ENCODE measurements at regions not wholly inside any gene's neighbourhood (a gene's known extent, or its start where the extent isn't known, plus 50 kb on each side); places are given as distances from the start of the nearest gene placed in this dataset.

DNA sequence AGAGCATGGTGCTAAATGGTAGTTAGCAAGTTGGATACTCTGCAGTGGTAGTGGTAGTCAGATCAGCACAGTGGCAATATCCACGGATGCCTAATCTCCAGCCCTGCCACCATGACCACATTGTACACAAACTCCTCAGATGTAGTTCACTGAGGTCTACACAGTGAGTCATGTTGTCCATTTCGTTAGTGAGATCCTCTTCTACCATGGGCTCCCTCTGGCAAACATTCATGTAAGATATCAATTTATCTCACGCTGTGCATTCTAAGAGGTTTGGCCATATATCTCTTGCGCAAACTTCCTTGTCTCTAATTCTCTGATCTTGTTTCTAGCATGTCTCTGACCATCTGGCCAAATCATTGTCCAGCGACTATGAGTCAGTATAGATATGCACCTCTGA is 58.2 kb downstream of the POLR1D start:
- Histone ChIP-seq H3K27ac (ENCODE audit: low read depth) (no peak overlapping the region), H3K36me3 (ENCODE audit: insufficient read depth) (no peaks in the 10 kb centered on the region), H3K4me2 (no peak overlapping the region), H3K4me3 (no peak overlapping the region), H3F3A (replicated peaks; ENCODE audit: low read depth) (no peaks in the 10 kb centered on the region), H3K9me2 (ENCODE audit: insufficient read depth) (0 out of 2 replicates have a peak, but pooled peaks cover 12% of the 10 kb centered on the region), H3K79me2 (replicated peaks; ENCODE audit: insufficient read depth) (no peaks in the 10 kb centered on the region), H2AFZ (no peak overlapping the region), H3K4me1 (ENCODE audit: insufficient read depth) (0 out of 2 replicates have a peak, but pooled peaks cover 4% of the 10 kb centered on the region), H4K20me1 (replicated peaks; ENCODE audit: insufficient read depth) (no peaks in the 10 kb centered on the region; the same call in 1 of the 2 replicates), H3K27me3 (ENCODE audit: insufficient read depth) (0 out of 2 replicates have a peak, but pooled peaks cover 3% of the 10 kb centered on the region)
- TF ChIP-seq EZH2phosphoT487 (IDR thresholded peaks at IDR 0.05; ENCODE audit: unreplicated experiment) = no peak
- TF ChIP-seq POLR2AphosphoS5 (IDR thresholded peaks at IDR 0.05; ENCODE audit: low read depth) = no peak
- no peak for TF ChIP-seq ZNF331 (CRISPR knock-in tag; IDR thresholded peaks at IDR 0.05; ENCODE audit: low read depth)
- TF ChIP-seq, protein P1, sequence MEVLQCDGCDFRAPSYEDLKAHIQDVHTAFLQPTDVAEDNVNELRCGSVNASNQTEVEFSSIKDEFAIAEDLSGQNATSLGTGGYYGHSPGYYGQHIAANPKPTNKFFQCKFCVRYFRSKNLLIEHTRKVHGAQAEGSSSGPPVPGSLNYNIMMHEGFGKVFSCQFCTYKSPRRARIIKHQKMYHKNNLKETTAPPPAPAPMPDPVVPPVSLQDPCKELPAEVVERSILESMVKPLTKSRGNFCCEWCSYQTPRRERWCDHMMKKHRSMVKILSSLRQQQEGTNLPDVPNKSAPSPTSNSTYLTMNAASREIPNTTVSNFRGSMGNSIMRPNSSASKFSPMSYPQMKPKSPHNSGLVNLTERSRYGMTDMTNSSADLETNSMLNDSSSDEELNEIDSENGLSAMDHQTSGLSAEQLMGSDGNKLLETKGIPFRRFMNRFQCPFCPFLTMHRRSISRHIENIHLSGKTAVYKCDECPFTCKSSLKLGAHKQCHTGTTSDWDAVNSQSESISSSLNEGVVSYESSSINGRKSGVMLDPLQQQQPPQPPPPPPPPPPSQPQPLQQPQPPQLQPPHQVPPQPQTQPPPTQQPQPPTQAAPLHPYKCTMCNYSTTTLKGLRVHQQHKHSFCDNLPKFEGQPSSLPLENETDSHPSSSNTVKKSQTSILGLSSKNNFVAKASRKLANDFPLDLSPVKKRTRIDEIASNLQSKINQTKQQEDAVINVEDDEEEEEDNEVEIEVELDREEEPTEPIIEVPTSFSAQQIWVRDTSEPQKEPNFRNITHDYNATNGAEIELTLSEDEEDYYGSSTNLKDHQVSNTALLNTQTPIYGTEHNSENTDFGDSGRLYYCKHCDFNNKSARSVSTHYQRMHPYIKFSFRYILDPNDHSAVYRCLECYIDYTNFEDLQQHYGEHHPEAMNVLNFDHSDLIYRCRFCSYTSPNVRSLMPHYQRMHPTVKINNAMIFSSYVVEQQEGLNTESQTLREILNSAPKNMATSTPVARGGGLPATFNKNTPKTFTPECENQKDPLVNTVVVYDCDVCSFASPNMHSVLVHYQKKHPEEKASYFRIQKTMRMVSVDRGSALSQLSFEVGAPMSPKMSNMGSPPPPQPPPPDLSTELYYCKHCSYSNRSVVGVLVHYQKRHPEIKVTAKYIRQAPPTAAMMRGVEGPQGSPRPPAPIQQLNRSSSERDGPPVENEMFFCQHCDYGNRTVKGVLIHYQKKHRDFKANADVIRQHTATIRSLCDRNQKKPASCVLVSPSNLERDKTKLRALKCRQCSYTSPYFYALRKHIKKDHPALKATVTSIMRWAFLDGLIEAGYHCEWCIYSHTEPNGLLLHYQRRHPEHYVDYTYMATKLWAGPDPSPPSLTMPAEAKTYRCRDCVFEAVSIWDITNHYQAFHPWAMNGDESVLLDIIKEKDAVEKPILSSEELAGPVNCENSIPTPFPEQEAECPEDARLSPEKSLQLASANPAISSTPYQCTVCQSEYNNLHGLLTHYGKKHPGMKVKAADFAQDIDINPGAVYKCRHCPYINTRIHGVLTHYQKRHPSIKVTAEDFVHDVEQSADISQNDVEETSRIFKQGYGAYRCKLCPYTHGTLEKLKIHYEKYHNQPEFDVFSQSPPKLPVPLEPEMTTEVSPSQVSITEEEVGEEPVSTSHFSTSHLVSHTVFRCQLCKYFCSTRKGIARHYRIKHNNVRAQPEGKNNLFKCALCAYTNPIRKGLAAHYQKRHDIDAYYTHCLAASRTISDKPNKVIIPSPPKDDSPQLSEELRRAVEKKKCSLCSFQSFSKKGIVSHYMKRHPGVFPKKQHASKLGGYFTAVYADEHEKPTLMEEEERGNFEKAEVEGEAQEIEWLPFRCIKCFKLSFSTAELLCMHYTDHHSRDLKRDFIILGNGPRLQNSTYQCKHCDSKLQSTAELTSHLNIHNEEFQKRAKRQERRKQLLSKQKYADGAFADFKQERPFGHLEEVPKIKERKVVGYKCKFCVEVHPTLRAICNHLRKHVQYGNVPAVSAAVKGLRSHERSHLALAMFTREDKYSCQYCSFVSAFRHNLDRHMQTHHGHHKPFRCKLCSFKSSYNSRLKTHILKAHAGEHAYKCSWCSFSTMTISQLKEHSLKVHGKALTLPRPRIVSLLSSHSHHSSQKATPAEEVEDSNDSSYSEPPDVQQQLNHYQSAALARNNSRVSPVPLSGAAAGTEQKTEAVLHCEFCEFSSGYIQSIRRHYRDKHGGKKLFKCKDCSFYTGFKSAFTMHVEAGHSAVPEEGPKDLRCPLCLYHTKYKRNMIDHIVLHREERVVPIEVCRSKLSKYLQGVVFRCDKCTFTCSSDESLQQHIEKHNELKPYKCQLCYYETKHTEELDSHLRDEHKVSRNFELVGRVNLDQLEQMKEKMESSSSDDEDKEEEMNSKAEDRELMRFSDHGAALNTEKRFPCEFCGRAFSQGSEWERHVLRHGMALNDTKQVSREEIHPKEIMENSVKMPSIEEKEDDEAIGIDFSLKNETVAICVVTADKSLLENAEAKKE (CRISPR knock-in tag; IDR thresholded peaks at IDR 0.05) = no peak
- TF ChIP-seq NANOG (IDR thresholded peaks at IDR 0.05; ENCODE audit: borderline replicate concordance) = no peak
- TF ChIP-seq CREB1 (CRISPR knock-in tag; IDR thresholded peaks at IDR 0.05; ENCODE audit: low read depth) = no peak
- TF ChIP-seq EZH2 (IDR thresholded peaks at IDR 0.05; ENCODE audit: low read depth, unreplicated experiment) = no peak
- no peak for TF ChIP-seq ZNF114 (CRISPR knock-in tag; IDR thresholded peaks at IDR 0.05)
- TF ChIP-seq, protein P2, sequence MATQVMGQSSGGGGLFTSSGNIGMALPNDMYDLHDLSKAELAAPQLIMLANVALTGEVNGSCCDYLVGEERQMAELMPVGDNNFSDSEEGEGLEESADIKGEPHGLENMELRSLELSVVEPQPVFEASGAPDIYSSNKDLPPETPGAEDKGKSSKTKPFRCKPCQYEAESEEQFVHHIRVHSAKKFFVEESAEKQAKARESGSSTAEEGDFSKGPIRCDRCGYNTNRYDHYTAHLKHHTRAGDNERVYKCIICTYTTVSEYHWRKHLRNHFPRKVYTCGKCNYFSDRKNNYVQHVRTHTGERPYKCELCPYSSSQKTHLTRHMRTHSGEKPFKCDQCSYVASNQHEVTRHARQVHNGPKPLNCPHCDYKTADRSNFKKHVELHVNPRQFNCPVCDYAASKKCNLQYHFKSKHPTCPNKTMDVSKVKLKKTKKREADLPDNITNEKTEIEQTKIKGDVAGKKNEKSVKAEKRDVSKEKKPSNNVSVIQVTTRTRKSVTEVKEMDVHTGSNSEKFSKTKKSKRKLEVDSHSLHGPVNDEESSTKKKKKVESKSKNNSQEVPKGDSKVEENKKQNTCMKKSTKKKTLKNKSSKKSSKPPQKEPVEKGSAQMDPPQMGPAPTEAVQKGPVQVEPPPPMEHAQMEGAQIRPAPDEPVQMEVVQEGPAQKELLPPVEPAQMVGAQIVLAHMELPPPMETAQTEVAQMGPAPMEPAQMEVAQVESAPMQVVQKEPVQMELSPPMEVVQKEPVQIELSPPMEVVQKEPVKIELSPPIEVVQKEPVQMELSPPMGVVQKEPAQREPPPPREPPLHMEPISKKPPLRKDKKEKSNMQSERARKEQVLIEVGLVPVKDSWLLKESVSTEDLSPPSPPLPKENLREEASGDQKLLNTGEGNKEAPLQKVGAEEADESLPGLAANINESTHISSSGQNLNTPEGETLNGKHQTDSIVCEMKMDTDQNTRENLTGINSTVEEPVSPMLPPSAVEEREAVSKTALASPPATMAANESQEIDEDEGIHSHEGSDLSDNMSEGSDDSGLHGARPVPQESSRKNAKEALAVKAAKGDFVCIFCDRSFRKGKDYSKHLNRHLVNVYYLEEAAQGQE (IDR thresholded peaks at IDR 0.05; ENCODE audit: unreplicated experiment) = no peak
- TF ChIP-seq, protein P3, sequence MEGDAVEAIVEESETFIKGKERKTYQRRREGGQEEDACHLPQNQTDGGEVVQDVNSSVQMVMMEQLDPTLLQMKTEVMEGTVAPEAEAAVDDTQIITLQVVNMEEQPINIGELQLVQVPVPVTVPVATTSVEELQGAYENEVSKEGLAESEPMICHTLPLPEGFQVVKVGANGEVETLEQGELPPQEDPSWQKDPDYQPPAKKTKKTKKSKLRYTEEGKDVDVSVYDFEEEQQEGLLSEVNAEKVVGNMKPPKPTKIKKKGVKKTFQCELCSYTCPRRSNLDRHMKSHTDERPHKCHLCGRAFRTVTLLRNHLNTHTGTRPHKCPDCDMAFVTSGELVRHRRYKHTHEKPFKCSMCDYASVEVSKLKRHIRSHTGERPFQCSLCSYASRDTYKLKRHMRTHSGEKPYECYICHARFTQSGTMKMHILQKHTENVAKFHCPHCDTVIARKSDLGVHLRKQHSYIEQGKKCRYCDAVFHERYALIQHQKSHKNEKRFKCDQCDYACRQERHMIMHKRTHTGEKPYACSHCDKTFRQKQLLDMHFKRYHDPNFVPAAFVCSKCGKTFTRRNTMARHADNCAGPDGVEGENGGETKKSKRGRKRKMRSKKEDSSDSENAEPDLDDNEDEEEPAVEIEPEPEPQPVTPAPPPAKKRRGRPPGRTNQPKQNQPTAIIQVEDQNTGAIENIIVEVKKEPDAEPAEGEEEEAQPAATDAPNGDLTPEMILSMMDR (conservative IDR thresholded peaks at IDR 0.05; ENCODE audit: low read depth in 2 of 2) = no peak
- TF ChIP-seq JUNB (IDR thresholded peaks at IDR 0.05; ENCODE audit: unreplicated experiment) = no peak
- H3K4me1 Mint-ChIP-seq = 0 out of 3 replicates have a peak, but pooled peaks cover 2% of the 10 kb centered on the region
- no peaks in the 10 kb centered on the region for H3K27me3 Mint-ChIP-seq (ENCODE audit: insufficient read depth, low read depth, poor library complexity)
- no peak for DNase-seq (ENCODE audit: low spot score)
- H3K36me3 Mint-ChIP-seq (ENCODE audit: low read depth) = no peaks in the 10 kb centered on the region
- H3K9me3 Mint-ChIP-seq = no peaks in the 10 kb centered on the region
- H3K27ac Mint-ChIP-seq = no peak overlapping the region
- H3K4me3 Mint-ChIP-seq = no peak overlapping the region
- no peak for ATAC-seq
